H9 (cell line): ENCODE measurements at regions not wholly inside any gene's neighbourhood (a gene's known extent, or its start where the extent isn't known, plus 50 kb on each side); places are given as distances from the start of the nearest gene placed in this dataset.

Experiments
- DNase-seq: peaks from one replicate; pipeline ENCODE4 v3.0.0-alpha.2; 2017
- H2AFZ ChIP-seq: one replicate; pipeline ENCODE4 v1.6.1; 2013; ENCODE audit warnings: mild to moderate bottlenecking, low read length, control low read depth, moderate library complexity
- H2AK5ac ChIP-seq: 2 replicates; pipeline ENCODE4 v1.6.1; 2013; ENCODE audit warnings: low read length, control low read depth, mixed read lengths; ENCODE audit not compliant: insufficient read length
- H2BK120ac ChIP-seq: one replicate; pipeline ENCODE4 v1.6.1; 2013; ENCODE audit warnings: low read depth, mild to moderate bottlenecking, low read length, control low read depth, inconsistent platforms; ENCODE audit not compliant: poor library complexity, severe bottlenecking
- H2BK12ac ChIP-seq: 2 replicates; pipeline ENCODE4 v1.6.1; 2013; ENCODE audit warnings: low read length, control low read depth, mixed read lengths, low read depth; ENCODE audit not compliant: insufficient read length
- H2BK15ac ChIP-seq: 2 replicates; pipeline ENCODE4 v1.6.1; 2013; ENCODE audit warnings: low read depth, low read length, control low read depth
- H2BK20ac ChIP-seq: one replicate; pipeline ENCODE4 v1.6.1; 2013; ENCODE audit warnings: low read depth, mild to moderate bottlenecking, low read length, control low read depth, inconsistent platforms; ENCODE audit not compliant: poor library complexity, severe bottlenecking
- H2BK5ac ChIP-seq: 2 replicates; pipeline ENCODE4 v1.6.1; 2013; ENCODE audit warnings: low read length, control low read depth, mixed read lengths; ENCODE audit not compliant: insufficient read length
- H3K14ac ChIP-seq: 2 replicates; pipeline ENCODE4 v1.6.1; 2013; ENCODE audit warnings: low read length, control low read depth; ENCODE audit not compliant: insufficient read depth
- H3K18ac ChIP-seq: 2 replicates; pipeline ENCODE4 v1.6.1; 2013; ENCODE audit warnings: low read depth, mild to moderate bottlenecking, mixed read lengths, low read length, control low read depth; ENCODE audit not compliant: insufficient read length
- H3K23ac ChIP-seq: 2 replicates; pipeline ENCODE4 v1.6.1; 2013; ENCODE audit warnings: low read length, control low read depth, mixed read lengths, low read depth; ENCODE audit not compliant: insufficient read length
- H3K23me2 ChIP-seq: 2 replicates; pipeline ENCODE4 v1.6.1; 2013; ENCODE audit warnings: low read depth, mild to moderate bottlenecking, mixed read lengths, low read length, control low read depth; ENCODE audit not compliant: insufficient read length, poor library complexity, severe bottlenecking
- H3K27ac ChIP-seq: 2 replicates; pipeline ENCODE4 v1.5.1; 2013; ENCODE audit warnings: low read length, control low read depth, mixed read lengths, low read depth; ENCODE audit not compliant: insufficient read length
- H3K27me3 ChIP-seq: 2 replicates; pipeline ENCODE4 v1.6.1; 2013; ENCODE audit warnings: low read length, control low read depth, inconsistent platforms; ENCODE audit not compliant: insufficient read depth
- H3K4ac ChIP-seq: 2 replicates; pipeline ENCODE4 v1.6.1; 2013; ENCODE audit warnings: low read depth, mild to moderate bottlenecking, control low read depth, inconsistent platforms, low read length, moderate library complexity
- H3K4me1 ChIP-seq: 2 replicates; pipeline ENCODE4 v1.6.1; 2013; ENCODE audit warnings: low read length, control low read depth, inconsistent platforms; ENCODE audit not compliant: insufficient read depth
- H3K4me2 ChIP-seq: 2 replicates; pipeline ENCODE4 v1.6.1; 2013; ENCODE audit warnings: low read length, control low read depth, mixed read lengths; ENCODE audit not compliant: insufficient read length, insufficient read depth
- H3K56ac ChIP-seq: 2 replicates; pipeline ENCODE4 v1.6.1; 2013; ENCODE audit warnings: low read depth, mild to moderate bottlenecking, mixed read lengths, low read length, control low read depth; ENCODE audit not compliant: insufficient read length
- H3K79me1 ChIP-seq: 2 replicates; pipeline ENCODE4 v1.6.1; 2013; ENCODE audit warnings: low read depth, mild to moderate bottlenecking, moderate library complexity, low read length, control low read depth, inconsistent platforms; ENCODE audit not compliant: insufficient read depth, poor library complexity, severe bottlenecking
- H3K79me2 ChIP-seq: 2 replicates; pipeline ENCODE4 v1.6.1; 2013; ENCODE audit warnings: low read length, control low read depth, inconsistent platforms; ENCODE audit not compliant: insufficient read depth
- H3K9ac ChIP-seq: 2 replicates; pipeline ENCODE4 v1.6.1; 2013; ENCODE audit warnings: low read length, control low read depth, mixed read lengths; ENCODE audit not compliant: insufficient read length; ENCODE audit errors: extremely low read depth
- H3K9me3 ChIP-seq: one replicate; pipeline ENCODE4 v1.6.1; 2013; ENCODE audit warnings: low read depth, low read length, inconsistent platforms; ENCODE audit not compliant: control insufficient read depth
- H3T11ph ChIP-seq: one replicate; pipeline ENCODE4 v1.6.1; 2013; ENCODE audit warnings: mild to moderate bottlenecking, low read length, control low read depth, inconsistent platforms
- H4K20me1 ChIP-seq: one replicate; pipeline ENCODE4 v1.6.1; 2013; ENCODE audit not compliant: control insufficient read depth, insufficient read length, insufficient read depth
- H4K5ac ChIP-seq: 2 replicates; pipeline ENCODE4 v1.6.1; 2013; ENCODE audit warnings: low read depth, mild to moderate bottlenecking, mixed read lengths, low read length, control low read depth; ENCODE audit not compliant: insufficient read length
- H4K8ac ChIP-seq: replicated peaks from 2 replicates; pipeline ENCODE4 v1.6.1; 2013; ENCODE audit warnings: low read length, control low read depth, mixed read lengths, low read depth; ENCODE audit not compliant: insufficient read length
- H4K91ac ChIP-seq: 2 replicates; pipeline ENCODE4 v1.6.1; 2013; ENCODE audit warnings: low read depth, mild to moderate bottlenecking, moderate library complexity, mixed read lengths, low read length, control low read depth; ENCODE audit not compliant: insufficient read length
- H3K27ac Mint-ChIP-seq, 3 experiments: 2 replicates in 2 of 3; 3 replicates in 1 of 3; pipeline ENCODE4 v1.8.0; 2020 to 2021; ENCODE audit warnings: mixed read lengths in 3 of 3, mild to moderate bottlenecking in 1 of 3, moderate library complexity in 1 of 3
- H3K27me3 Mint-ChIP-seq: 2 replicates; pipeline ENCODE4 v1.8.0; 2021; ENCODE audit warnings: low read depth, mild to moderate bottlenecking, moderate library complexity, mixed read lengths
- H3K36me3 Mint-ChIP-seq, 3 experiments: 2 replicates in 2 of 3; 3 replicates in 1 of 3; pipeline ENCODE4 v1.8.0; 2020 to 2021; ENCODE audit warnings: low read depth in 3 of 3, mixed read lengths in 3 of 3; ENCODE audit not compliant: insufficient read depth in 1 of 3
- H3K4me1 Mint-ChIP-seq, 2 experiments: 2 replicates each; pipeline ENCODE4 v1.8.0; 2020; ENCODE audit warnings: mixed read lengths in 2 of 2
- H3K4me3 Mint-ChIP-seq, 2 experiments: 2 replicates in 1 of 2; 3 replicates in 1 of 2; pipeline ENCODE4 v1.8.0; 2020 to 2021; ENCODE audit warnings: mild to moderate bottlenecking in 2 of 2, mixed read lengths in 2 of 2, moderate library complexity in 1 of 2
- H3K9me3 Mint-ChIP-seq, 2 experiments: 2 replicates in 1 of 2; 3 replicates in 1 of 2; pipeline ENCODE4 v1.8.0; 2020; ENCODE audit warnings: mild to moderate bottlenecking in 2 of 2, mixed read lengths in 2 of 2, moderate library complexity in 1 of 2
- WGBS: extraction: QIAGEN DNeasy Blood & Tissue Kit; methylation state at CpG from one replicate; pipeline ENCODE4 v1.1.7; 2013; ENCODE audit warnings: missing lambda C conversion rate, low lambda C conversion rate, mixed read lengths; ENCODE audit not compliant: insufficient read length; ENCODE audit errors: extremely low coverage; 5-methylcytosine and 5-hydroxymethylcytosine counted together
- TF ChIP-seq, protein P1 (sequence below): fragments of 200-600 bp; sonication (generic); conservative IDR thresholded peaks from 3 replicates; pipeline ENCODE4 v1.8.0; 2021; ENCODE audit warnings: antibody characterized with exemption, mild to moderate bottlenecking

DNA sequence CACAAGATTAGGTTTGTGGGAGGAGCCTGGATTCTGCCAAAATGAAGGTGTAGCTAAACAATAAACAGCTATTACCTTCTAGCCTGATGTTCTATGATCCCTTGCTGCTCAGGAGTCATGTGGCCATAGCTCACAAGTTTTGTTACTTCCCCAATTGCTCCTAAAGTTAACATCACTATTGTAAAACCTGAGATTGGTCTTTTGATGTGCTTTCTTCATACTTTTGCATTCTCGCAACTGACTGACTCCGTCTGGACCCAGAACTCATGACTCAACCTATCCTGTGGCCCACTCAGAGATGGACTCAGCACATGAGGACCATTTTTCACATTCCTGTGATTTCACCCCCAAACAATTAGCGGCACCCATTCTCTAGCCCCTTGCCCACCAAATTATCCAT lies 69.1 kb downstream of the PTGS2 start:
- peaks cover 0 to 4% of the 10 kb centered on the region in 2 experiments; a peak in 1 of 5 replicates for H3K9me3 Mint-ChIP-seq
- no CpG with 5 or more reads among the region's 3 CpGs for WGBS

More for the DNA sequence above, 69.1 kb downstream of the PTGS2 start:
- H3K4me3 Mint-ChIP-seq = no peak overlapping the region
- no peak overlapping the region for H2AFZ ChIP-seq
- H3K56ac ChIP-seq = no peak overlapping the region
- no peak overlapping the region for H2AK5ac ChIP-seq
- no peak overlapping the region for H2BK15ac ChIP-seq
- H3K9ac ChIP-seq = no peak overlapping the region
- no peak overlapping the region for H2BK5ac ChIP-seq
- H2BK12ac ChIP-seq = no peak overlapping the region
- no peak overlapping the region for H4K8ac ChIP-seq
- no peak overlapping the region for H3K14ac ChIP-seq
- H3K27ac ChIP-seq = no peak overlapping the region
- no peaks in the 10 kb centered on the region for H3K27me3 Mint-ChIP-seq
- DNase-seq = no peak
- H3K23ac ChIP-seq = no peak overlapping the region
- no peaks in the 10 kb centered on the region for H3K36me3 Mint-ChIP-seq
- H3K27me3 ChIP-seq = no peaks in the 10 kb centered on the region
- H2BK120ac ChIP-seq = no peak overlapping the region
- no peak overlapping the region for H4K5ac ChIP-seq
- H3K79me2 ChIP-seq = no peaks in the 10 kb centered on the region
- H3K4ac ChIP-seq = no peak overlapping the region
- H3K4me1 ChIP-seq = no peaks in the 10 kb centered on the region
- H3K4me1 Mint-ChIP-seq = peaks cover 3 to 6% of the 10 kb centered on the region in 2 experiments
- H3K27ac Mint-ChIP-seq = no peak overlapping the region
- no peak overlapping the region for H2BK20ac ChIP-seq
- H4K91ac ChIP-seq = no peak overlapping the region
- no peak overlapping the region for H3K4me2 ChIP-seq
- H3K9me3 ChIP-seq = no peaks in the 10 kb centered on the region
- no peaks in the 10 kb centered on the region for H3K23me2 ChIP-seq
- H3T11ph ChIP-seq = no peak overlapping the region
- no peak overlapping the region for H3K18ac ChIP-seq
- TF ChIP-seq, protein P1, sequence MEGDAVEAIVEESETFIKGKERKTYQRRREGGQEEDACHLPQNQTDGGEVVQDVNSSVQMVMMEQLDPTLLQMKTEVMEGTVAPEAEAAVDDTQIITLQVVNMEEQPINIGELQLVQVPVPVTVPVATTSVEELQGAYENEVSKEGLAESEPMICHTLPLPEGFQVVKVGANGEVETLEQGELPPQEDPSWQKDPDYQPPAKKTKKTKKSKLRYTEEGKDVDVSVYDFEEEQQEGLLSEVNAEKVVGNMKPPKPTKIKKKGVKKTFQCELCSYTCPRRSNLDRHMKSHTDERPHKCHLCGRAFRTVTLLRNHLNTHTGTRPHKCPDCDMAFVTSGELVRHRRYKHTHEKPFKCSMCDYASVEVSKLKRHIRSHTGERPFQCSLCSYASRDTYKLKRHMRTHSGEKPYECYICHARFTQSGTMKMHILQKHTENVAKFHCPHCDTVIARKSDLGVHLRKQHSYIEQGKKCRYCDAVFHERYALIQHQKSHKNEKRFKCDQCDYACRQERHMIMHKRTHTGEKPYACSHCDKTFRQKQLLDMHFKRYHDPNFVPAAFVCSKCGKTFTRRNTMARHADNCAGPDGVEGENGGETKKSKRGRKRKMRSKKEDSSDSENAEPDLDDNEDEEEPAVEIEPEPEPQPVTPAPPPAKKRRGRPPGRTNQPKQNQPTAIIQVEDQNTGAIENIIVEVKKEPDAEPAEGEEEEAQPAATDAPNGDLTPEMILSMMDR = no peak
- no peaks in the 10 kb centered on the region for H3K79me1 ChIP-seq
- H4K20me1 ChIP-seq = no peaks in the 10 kb centered on the region
